NCI-H1105 treated with DMSO at 0.1 percent for 48 hours (cell line): ENCODE measurements at regions not wholly inside any gene's neighbourhood (a gene's known extent, or its start where the extent isn't known, plus 50 kb on each side); places are given as distances from the start of the nearest gene placed in this dataset.
"Not testable (repeated sequence)": the region's sequence is repeated elsewhere in the genome, so short reads cannot be mapped to it uniquely, and the experiment has no call there.

Source experiments
- DNase-seq: peaks from one replicate; lab custom pipeline; 2025; lab: John Stamatoyannopoulos, UW

DNA sequence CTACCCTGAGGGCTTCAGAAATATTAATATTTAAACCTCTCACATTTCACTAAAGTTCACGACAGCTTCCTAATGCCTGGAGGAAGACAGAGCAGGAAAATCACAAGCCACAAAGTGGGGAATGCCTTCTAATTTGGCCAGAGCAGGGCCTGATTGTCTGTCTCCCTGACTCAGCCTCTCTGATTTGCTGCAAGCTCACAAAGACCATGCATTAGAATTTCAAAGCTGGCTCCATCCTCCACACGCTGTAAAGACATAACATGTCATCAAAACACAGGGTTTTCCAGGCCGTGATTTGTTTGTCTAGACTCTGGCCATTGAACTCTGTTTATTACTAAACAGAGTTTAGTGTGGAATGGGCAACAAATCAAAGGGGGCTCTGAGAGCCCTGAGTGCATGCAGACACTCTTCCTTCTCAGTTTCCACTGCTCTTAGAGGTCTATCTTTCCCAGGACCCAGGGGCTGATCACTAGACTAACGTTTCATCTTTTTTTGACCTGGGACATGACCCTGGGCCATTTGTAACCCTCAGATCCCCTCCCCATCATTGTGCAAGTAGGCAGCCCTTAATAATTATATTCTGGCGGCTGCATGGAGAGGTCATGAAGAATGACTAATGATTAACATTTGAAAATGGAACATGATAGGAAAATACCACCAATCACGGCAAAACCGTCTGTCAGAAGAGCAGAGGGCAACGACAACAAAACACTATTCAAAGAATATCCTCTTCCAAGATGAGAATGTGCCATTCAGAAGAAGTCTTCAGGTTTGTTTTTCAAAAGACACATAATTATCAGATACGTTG, 140.2 kb downstream of the ENC1 start:
- peak; percentile 1 for DNase-seq

DNA sequence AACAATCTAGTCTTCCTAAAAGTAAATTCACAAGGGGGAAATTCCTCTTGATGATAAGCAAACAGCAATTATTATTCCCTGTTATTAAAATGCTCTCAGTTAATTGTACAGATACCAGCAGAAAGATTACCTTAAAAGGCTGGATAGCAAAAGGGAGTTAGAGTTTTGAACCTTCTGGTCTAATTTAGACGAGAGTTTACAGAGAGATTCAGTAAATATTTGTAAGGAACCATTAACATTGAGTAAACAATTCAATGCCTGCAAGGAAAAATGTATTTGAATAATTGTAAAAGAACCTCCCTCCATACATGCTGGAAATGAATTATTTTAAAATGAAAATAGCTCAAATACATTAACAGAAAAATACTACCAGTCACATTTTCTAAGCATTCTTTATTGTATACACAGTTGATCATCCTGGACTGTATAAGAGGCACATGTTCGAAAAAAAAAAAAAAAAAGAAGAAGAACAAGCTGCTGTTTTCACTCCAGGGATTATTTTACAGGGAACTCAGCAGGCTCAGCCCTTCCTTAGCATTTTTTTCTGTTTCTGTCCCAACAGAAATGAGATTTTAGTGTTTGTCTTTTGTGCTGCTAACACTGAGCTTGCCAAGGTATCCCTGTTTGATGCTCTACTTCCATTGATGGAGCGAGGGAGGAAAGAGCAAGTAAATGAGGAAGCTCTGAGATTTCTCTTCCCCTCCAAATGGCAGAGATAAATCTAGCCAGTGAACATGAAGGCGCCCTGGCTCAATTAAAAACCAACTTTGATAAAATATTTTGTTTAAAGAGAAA, 141.1 kb downstream of the ENC1 start:
- peak; percentile 37 for DNase-seq

DNA sequence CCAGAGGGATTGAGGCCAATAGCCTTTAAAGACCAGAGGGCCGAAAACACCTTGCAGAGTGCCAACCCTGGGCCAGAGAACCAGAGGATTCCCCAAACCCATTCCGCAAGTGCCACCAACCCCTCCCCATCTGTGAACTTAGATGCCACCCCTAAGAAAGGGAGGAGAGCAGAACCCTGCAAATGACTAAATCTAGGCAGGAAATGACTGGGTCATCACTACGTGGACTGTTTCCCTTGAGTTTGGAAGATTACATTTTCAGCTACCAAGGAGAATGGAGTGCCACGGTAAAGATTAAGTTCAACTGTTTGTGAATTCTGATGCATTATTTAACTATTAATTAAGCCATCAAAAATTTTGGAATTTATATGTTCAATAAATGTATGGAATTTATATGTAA, 142.8 kb downstream of the ENC1 start:
- DNase-seq: no peak

DNA sequence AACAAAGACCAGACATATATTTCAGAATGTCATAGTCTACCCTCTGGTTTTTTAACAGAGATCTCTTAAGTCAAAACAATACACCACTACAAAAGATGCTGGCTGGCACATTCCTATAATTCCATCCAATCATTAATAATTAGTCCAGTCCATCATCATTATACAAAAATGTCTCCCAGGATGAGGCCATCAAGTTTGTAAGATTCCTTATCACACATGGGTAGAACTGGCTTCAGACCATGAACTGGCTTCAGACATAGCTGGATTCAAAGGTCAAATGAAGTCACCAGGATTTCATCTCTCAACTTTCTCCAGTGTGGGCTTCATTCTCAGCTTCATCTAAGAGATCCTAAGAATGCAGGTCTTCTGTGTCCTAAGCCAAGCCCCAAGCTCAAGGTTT, 147.1 kb downstream of the ENC1 start:
- no peak for DNase-seq

DNA sequence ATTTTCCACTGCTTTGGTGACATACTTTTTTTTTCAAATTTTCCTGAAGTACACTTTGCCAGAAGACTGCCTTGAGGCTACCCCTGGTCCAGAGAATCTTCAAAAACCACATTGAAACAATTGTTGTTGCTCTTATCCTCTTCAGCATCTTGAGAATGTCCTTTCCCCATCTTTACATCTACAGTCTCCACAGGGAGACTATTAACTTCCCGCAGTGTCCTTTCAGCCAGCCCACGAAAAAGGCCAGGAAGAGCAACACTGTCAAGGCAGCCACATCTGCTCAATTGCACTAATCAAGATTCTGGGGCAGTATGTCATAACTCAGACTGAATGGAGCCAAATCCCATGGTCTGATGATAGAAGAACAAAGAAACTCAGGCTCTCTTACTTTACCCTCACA, 148.3 kb downstream of the ENC1 start:
- no peak for DNase-seq

DNA sequence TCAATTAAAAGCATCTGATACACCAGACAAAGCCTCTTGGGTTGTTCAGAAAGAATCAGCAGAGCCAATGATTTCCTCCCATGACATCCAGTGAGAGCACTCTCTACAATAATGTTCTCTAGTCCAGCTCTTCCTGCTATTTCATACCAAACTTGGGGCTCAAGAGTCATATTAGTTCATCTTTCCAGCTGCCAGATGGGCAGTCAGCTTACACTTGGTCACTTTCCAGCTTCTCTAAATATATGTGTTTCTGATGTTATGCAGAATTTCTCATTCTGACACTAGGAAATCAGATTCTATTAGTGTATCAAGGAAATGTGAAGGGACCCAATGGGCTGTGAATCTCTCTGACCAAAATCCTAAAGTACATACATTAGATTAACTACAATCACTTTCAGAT, 148.9 kb downstream of the ENC1 start:
- no peak for DNase-seq

DNA sequence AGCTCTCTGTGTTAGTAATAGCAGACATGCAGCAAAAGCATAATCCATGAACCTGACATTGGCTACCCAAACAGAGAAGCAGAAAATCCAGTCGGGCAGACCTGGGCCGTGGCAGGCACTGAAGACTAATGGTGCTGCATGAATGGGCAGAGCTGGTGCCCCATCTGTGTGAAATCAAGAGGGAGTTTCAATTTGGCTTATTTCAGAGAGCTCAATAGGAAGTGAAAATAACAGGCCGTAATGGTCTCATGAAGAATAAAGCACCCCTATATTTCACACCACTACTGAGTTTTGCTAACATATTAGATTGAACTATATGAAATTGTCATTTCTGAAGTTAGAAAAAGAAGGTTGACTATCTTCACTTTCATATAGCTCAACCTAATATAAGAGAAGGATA, 149.7 kb downstream of the ENC1 start:
- DNase-seq: no peak

DNA sequence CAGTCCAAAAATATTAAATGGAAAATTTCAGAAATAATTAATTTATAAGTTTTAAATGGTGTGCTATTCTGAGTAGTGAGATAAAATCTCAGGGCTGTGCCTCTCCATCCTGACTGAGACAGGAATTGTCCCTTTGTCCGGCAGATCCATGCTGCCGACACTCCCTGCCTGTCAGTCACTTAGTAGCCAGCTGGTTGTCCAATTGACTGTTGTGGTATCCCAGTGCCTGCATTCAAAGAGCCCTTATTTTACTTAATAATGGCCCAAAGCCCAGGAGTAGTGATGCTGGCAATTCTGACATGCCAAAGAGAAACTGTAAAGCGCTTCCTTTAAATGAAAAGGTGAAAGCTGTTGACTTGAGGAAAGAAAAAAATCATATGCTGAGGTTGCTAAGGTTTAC, 157.5 kb downstream of the ENC1 start:
- DNase-seq: no peak

DNA sequence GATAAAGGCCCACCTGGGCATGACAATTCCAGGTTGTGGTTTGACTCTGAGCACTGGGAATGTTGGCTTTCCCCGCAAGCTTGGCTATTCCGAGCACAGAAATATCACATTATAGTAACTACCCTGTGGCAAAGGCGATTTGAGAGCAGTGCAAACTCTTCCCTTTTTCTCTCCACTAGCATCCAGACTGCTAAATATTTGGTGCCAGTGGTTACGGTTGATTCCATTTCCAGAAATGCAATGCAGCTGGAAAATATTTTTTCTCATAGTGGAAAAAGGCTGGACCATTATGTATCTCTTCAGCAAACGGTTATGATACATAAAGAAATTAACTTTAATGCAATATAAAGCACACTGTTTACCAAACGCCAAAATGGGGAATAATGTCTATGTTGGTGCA, 158.0 kb downstream of the ENC1 start:
- DNase-seq: no peak

DNA sequence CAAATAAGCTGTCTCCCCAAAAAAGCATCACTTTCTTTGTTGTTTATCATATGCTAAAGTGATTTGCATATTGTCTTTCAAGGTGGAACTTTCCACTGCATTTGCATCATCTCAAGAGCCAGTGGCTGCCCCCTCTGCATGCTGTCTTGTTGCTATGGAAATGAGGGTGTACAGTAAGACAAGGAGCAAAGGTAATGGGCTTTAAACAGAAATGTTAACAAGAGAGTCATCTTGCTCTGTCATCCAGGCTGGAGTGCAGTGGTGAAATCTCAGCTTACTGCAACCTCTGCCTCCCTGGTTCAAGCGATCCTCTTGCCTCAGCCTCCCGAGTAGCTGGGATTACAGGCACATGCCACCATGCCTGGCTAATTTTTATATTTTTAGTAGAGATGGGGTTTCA, 159.2 kb downstream of the ENC1 start:
- not testable (repeated sequence) for DNase-seq

DNA sequence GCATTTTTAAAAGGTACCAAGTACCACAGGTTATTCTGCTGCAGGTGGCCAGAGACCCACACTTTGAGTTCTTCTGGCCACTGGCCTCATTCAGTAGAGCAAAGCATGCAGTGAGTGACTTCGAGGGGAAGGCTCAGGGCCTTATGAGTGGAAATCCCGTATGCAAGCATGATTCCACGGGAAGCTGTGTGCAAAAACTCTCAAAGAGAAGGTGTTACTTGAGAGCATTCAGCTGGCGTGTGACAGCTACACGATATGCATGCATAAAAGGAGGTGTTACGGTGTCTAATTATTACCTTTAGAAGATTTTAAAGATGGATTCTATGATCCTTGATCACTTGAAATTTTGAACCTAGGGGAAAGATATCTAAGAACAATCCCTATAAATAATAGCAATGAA, 160.3 kb downstream of the ENC1 start:
- no peak for DNase-seq

DNA sequence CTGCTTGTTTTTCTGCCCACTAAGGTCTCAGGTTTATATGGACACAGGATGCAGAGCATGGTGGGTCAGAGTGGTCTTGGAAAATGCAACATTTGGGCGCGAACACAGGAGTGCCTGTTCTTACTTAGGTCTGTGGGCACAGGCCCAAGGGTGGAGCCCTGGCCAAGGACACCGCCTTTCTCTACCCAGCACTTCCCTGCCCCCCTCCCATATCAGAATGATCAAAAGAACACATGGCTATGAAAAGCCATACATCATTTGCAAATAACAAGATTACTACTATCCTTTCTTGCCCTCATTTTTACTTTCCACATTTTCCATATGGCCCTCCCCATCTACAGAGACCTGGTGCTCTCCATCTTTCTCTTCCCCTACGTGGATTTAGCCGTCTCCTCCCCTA, 162.2 kb downstream of the ENC1 start:
- no peak for DNase-seq

DNA sequence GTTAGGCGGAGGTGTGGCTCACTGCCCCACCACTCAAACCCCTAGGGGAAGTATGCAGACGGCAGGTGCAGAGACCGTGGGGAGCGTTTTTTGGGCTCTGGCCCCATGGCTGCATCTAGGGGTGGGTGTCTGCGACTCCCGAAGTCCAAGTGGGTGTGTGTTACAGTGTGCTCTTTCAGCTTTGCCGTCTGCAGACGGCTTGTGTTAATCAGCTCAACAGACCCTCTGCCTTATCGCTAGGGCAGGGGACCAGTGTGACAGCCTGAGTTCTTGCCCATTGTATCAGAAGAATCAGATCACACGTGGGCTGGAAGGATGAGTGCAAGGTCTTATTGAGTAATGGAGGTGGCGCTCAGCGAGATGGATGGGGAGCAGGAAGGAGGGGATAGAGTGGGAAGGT, 162.8 kb downstream of the ENC1 start:
- DNase-seq: no peak

DNA sequence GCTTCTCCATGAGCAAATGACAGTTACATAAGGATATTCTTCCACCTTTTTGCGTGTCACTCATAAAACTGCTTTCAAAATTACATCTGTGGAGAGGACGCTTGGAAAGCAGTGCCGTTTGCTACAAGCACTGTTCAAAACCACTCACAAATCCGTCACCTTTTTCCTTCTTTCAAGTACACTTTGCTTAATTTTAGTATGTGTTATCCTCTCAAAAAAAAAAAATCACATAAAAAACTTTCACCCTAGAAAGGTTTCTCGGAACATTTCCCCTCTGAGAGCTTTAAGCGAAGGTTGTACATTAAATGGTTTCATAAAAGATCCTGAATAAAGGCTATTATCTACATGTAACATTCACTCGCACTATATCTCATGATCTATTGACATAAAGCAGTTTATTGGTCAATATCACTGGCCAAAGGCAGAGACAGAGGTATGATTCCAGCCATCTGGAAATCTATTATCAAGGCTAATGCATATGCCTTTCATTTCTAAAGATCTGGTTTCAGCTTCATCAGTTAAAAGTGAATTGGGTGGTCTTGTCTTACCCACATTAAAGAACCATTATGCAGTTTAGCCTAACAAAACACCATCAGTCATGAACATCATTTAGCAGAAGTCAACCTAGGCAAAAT, 163.6 kb downstream of the ENC1 start:
- DNase-seq: no peak

DNA sequence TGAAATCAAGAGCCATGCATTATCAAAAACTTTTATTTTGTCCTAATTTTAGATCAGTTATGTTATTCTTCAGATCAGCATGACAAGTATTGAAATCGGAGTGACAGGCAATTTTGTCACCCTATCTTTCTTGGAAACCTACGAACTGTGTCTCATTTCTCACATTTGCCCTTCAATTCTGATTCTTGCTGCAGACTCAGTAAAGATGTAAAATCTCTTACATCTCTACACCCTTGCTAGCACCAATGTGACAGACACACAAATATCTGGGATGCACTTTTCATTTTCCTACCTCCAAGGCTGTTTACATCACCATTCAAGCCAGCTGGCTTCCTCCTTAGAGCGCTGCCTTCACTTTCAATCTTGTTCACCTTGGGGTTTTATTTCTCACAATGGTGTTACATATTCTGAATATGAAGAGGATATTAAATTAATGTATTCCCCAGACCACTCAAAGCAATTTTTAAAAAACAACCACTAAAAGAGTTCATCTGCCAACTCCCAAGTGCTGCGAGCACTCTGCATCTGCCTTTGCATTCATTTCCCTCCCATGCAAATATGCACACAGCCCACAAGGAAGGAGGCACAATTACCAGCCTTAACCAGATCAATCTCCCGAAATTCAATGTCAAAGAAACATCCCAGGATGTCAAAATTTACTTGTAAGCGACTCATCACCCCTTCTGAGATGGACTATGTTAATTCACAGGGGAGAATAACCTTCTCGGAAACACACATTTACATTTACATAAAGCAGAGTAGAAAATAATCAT, 164.3 kb downstream of the ENC1 start:
- DNase-seq: no peak

DNA sequence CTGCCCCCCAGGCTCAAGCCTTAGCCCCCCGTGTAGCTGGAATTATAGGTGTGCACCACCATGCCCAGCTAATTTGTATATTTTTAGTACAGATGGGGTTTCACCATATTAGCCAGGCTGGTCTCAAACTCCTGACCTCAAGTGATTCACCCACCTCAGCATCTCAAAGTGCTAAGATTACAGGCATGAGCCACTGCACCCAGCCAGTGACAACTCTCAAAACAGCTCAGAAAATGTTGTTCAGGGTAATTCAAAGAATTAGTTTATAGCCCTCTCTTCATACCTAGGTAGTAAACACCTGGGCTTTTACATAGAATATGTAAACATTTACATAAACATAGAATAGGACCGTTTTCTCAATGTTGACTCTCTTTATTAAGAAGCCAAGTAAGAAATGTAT, 168.7 kb downstream of the ENC1 start:
- no peak for DNase-seq

DNA sequence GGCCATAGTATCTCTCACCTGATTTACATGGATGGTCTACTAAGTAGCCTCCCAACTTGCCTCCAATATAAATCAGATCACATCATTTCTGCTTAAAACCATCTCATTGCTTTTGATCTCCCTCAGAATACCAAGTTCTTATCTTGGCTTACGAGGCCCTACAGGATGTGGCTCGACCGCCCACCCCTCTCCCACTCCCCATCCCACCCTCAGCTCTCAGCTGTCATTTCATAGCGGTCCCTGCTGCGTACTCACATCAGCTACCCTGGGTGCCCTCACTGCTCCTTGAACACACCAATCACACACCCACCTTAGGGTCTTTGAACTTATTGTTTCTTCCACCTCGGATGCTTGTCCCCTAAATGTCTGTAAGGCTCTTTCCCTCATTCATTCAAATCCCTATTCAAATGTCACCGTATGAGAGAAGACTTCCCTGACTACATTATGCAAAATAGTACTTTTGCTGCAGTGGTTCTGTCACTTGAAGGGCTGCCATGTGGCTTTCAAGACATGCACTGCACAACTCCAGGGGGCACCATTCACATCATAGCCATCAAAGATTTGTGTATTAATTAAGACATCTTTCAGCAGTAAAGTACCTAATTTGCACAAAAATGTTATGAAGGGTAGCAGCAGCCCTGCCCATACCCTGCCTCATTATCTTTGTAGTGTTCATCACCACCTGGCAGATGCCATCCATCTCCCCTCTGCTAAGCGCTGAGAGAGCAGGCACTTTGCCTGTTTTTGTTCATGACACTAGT, 171.1 kb downstream of the ENC1 start:
- no peak for DNase-seq

DNA sequence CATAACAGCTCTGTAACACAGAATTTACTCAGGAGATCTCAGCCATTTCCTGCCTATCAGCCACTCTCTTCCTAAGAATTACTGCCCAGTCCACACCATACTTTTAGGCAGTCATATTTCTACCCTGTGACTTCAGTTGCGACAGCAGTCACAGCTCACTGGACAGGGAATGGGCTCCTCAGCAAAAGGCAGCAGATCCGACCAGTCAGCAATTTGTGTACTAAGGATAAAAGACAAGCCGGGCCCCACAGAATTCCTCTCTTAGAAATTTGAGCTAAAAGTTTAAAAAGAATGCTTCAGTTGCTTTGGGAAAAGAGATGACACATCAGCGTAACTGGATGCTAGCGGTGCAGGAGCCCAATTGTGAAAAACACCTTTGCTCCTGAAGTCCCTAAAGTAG, 172.1 kb downstream of the ENC1 start:
- no peak for DNase-seq

DNA sequence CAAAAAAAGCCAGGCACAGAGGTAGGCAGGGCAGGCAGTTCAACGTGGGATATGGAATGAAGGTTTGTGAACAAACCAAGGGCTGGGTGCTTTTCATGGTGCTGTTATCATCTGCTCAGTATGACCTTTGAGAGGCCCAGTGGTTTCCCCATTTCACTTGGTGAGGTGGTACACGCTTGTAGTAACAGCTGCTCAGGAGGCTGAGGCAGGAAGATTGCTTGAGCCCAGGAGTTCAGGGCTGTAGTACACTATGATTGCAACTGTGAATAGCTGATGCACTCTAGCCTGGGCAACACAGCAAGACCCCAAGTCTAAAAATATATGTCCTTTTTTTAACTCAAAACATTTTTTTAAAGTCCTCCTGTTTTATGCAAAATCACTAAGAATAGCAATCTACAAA, 174.8 kb downstream of the ENC1 start:
- DNase-seq: no peak

DNA sequence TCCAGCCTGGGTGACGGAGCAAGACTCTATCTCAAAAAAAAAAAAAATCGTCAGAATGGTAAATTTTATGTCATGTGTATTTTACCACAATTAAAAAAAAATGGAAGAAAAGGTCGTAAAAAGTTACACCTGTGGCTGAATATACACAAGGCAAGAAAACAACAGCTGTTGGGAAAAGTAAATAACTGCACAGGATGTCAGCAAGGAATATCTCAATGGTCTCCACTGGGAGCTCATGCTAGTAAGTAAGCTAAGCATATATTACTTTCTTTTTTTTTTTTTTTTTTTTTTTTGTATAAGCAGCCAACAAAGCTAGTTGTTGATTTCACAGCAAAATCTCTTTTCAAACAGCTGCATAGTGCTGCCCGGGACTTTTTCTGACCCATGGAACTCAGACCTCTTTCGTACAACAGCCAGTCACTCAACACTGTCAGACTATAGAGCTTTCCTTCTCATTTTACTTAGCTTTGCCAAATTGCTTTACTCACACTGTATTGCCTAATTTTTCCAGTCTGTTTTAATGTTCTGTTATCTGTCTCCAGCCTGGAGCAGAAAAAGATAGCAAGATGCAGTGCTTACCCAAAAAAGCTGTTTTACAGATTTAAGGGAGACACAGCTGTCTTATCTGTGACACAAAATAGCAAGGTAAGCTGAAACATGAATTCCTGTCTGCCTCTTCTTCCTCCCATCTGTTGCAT, 175.9 kb downstream of the ENC1 start:
- DNase-seq: no peak

DNA sequence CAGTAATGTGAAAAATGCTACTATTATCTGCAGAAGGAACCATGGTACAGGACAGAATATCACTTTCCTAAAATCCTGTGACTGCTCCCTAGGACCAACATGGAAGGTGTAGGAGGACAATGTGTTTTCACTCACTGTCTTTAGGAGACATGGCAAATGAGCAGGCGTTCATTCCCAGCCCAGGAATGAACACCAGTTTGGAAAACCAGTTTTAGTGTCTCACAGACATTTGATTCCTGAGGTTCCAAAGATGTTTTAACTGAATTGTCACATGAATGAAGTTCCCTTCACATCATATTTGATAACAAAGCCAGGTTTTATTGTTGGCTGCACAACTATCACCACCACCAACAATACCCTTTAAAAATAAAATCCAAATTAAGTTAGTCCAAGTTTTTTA, 178.2 kb downstream of the ENC1 start:
- DNase-seq: no peak
